ENCODE measurements at regions not wholly inside any gene's neighbourhood (a gene's known extent, or its start where the extent isn't known, plus 50 kb on each side); places are given as distances from the start of the nearest gene placed in this dataset.
"Not testable (repeated sequence)": the region's sequence is repeated elsewhere in the genome, so short reads cannot be mapped to it uniquely, and the experiment has no call there.

DNA sequence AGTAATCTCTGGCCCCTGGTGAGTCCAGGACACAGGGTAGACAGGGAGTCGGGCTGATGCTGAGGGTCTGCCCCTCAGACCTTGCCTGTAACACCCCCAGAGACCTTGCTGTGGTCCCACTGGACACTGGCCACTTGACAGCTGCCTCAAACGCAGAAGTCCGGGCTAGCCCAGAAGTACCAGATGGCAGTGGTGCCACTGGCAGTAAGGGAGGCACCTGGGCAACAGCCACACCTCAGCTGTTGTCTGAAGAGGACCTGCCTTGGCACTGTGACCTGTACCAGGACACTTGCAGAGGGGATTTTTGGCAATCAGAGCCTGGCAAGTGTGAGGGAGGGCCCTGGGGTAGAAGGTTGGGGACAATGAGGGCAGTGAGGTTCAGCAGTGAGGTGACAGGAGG lies 63.3 kb upstream of the UXT start:
- H3K9ac ChIP-seq (ENCODE audit: low read length), result no peak overlapping the region
- no peak for DNase-seq
- H3K9me3 Mint-ChIP-seq (ENCODE audit: insufficient read depth), result no peaks in the 10 kb centered on the region
- no peaks in the 10 kb centered on the region for H4K20me1 ChIP-seq (ENCODE audit: control insufficient read depth, insufficient read depth, low read length, poor library complexity, severe bottlenecking)
- 100% methylated on average over 3 of the region's 3 CpGs for WGBS (ENCODE audit: insufficient coverage)
- no peaks in the 10 kb centered on the region for H3K27me3 ChIP-seq (replicated peaks in 1 of 4; ENCODE audit: control extremely low read depth in 1 of 4, control insufficient read depth in 3 of 4, insufficient read depth in 4 of 4, low read length in 3 of 4)
- no peak overlapping the region for H3K27ac Mint-ChIP-seq
- H3K4me3 Mint-ChIP-seq, result no peak overlapping the region
- H3K4me1 Mint-ChIP-seq, result no peaks in the 10 kb centered on the region
- H3K27me3 Mint-ChIP-seq, result peaks cover 3% of the 10 kb centered on the region
- ATAC-seq (ENCODE audit: low read depth), result no peak
- intact Hi-C loops (cut with micrococcal nuclease), result no loop called here
- no peaks in the 10 kb centered on the region for H3K36me3 ChIP-seq (replicated peaks in 1 of 2; ENCODE audit: control extremely low read depth in 1 of 2, control insufficient read depth in 1 of 2, extremely low read depth in 1 of 2, insufficient read depth in 2 of 2, low read length in 1 of 2)
- no peaks in the 10 kb centered on the region for H3K9me3 ChIP-seq (ENCODE audit: control extremely low read depth in 1 of 3, control insufficient read depth in 2 of 3, insufficient read depth in 1 of 3, low read length in 2 of 3)
- TF ChIP-seq, protein P1, sequence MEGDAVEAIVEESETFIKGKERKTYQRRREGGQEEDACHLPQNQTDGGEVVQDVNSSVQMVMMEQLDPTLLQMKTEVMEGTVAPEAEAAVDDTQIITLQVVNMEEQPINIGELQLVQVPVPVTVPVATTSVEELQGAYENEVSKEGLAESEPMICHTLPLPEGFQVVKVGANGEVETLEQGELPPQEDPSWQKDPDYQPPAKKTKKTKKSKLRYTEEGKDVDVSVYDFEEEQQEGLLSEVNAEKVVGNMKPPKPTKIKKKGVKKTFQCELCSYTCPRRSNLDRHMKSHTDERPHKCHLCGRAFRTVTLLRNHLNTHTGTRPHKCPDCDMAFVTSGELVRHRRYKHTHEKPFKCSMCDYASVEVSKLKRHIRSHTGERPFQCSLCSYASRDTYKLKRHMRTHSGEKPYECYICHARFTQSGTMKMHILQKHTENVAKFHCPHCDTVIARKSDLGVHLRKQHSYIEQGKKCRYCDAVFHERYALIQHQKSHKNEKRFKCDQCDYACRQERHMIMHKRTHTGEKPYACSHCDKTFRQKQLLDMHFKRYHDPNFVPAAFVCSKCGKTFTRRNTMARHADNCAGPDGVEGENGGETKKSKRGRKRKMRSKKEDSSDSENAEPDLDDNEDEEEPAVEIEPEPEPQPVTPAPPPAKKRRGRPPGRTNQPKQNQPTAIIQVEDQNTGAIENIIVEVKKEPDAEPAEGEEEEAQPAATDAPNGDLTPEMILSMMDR (IDR thresholded peaks at IDR 0.05), result no peak
- TF ChIP-seq EZH2 (IDR thresholded peaks at IDR 0.05; ENCODE audit: borderline replicate concordance, insufficient read depth, low read depth, low read length, poor library complexity, severe bottlenecking), result no peak
- ChIA-PET POLR2A (no interaction called here), CTCF (no interaction called here)
- H3K79me2 ChIP-seq (ENCODE audit: control insufficient read depth, insufficient read depth, low read length), result no peaks in the 10 kb centered on the region
- H2AFZ ChIP-seq (ENCODE audit: insufficient read depth, low read depth, low read length, poor library complexity, severe bottlenecking), result no peak overlapping the region
- no peak overlapping the region for H3K4me2 ChIP-seq (replicated peaks; ENCODE audit: low read depth, low read length, poor library complexity, severe bottlenecking)
- no peak overlapping the region for H3K27ac ChIP-seq (ENCODE audit: low read length in 2 of 2)
- H3K4me1 ChIP-seq (ENCODE audit: control insufficient read depth in 2 of 2, insufficient read depth in 2 of 2, low read length in 2 of 2), result no peaks in the 10 kb centered on the region
- no peak overlapping the region for H3K4me3 ChIP-seq (ENCODE audit: control extremely low read depth in 1 of 5, extremely low read depth in 1 of 5, insufficient read depth in 1 of 5, low read depth in 2 of 5, low read length in 4 of 5)

DNA sequence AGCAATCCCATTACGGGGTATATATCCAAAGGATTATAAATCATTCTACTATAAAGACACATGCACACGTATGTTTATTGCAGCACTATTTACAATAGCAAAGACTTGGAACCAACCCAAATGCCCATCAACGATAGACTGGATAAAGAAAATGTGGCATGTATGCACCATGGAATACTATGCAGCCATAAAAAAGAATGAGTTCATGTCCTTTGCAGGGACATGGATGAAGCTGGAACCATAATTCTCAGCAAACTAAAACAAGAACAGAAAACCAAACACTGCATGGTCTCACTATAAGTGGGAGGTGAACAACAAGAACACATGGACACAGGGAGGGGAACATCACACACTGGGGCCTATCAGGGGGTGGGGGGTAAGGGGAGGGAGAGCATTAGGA lies 56.1 kb upstream of the UXT start:
- intact Hi-C loops (cut with micrococcal nuclease); DNase-seq; H3K4me2 ChIP-seq (replicated peaks; ENCODE audit: low read depth, low read length, poor library complexity, severe bottlenecking); H3K27ac ChIP-seq (ENCODE audit: low read length in 2 of 2); H3K4me1 ChIP-seq (ENCODE audit: control insufficient read depth in 2 of 2, insufficient read depth in 2 of 2, low read length in 2 of 2); H3K4me1 Mint-ChIP-seq; H2AFZ ChIP-seq (ENCODE audit: insufficient read depth, low read depth, low read length, poor library complexity, severe bottlenecking); H3K27ac Mint-ChIP-seq; H3K36me3 ChIP-seq (replicated peaks in 1 of 2; ENCODE audit: control extremely low read depth in 1 of 2, control insufficient read depth in 1 of 2, extremely low read depth in 1 of 2, insufficient read depth in 2 of 2, low read length in 1 of 2); H4K20me1 ChIP-seq (ENCODE audit: control insufficient read depth, insufficient read depth, low read length, poor library complexity, severe bottlenecking); ATAC-seq (ENCODE audit: low read depth); H3K9me3 Mint-ChIP-seq (ENCODE audit: insufficient read depth); H3K27me3 ChIP-seq (replicated peaks in 1 of 4; ENCODE audit: control extremely low read depth in 1 of 4, control insufficient read depth in 3 of 4, insufficient read depth in 4 of 4, low read length in 3 of 4); H3K9ac ChIP-seq (ENCODE audit: low read length); POLR2A ChIA-PET; H3K4me3 Mint-ChIP-seq; H3K79me2 ChIP-seq (ENCODE audit: control insufficient read depth, insufficient read depth, low read length); H3K9me3 ChIP-seq (ENCODE audit: control extremely low read depth in 1 of 3, control insufficient read depth in 2 of 3, insufficient read depth in 1 of 3, low read length in 2 of 3); H3K4me3 ChIP-seq (ENCODE audit: control extremely low read depth in 1 of 5, extremely low read depth in 1 of 5, insufficient read depth in 1 of 5, low read depth in 2 of 5, low read length in 4 of 5); CTCF ChIA-PET: not testable (repeated sequence)
- H3K27me3 Mint-ChIP-seq, result peaks cover 11% of the 10 kb centered on the region
- no CpG with 5 or more reads among the region's 3 CpGs for WGBS (ENCODE audit: insufficient coverage)

DNA sequence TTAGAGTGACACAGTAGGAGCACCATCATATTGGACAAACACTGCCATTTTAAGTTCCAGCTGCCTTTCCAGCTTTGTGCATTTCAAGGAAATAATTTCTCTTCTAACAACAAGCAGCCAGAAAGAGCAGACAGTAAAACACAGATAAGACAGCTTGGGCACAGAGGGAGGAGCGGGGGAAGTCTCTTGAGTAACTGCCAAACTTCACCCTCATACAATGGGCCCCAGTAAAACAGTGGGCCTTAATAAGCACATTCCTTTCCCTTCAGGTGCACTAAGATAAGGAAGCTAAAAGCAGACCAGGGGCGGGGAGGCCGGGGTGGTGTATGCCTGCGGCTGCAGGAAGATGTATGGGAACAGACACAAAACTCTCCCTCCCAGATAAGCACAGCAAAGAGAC lies 53.7 kb upstream of the UXT start:
- H3K27me3 ChIP-seq (replicated peaks in 1 of 4; ENCODE audit: control extremely low read depth in 1 of 4, control insufficient read depth in 3 of 4, insufficient read depth in 4 of 4, low read length in 3 of 4); H2AFZ ChIP-seq (ENCODE audit: insufficient read depth, low read depth, low read length, poor library complexity, severe bottlenecking); H3K4me2 ChIP-seq (replicated peaks; ENCODE audit: low read depth, low read length, poor library complexity, severe bottlenecking); H3K4me1 Mint-ChIP-seq; ATAC-seq (ENCODE audit: low read depth); H3K79me2 ChIP-seq (ENCODE audit: control insufficient read depth, insufficient read depth, low read length); POLR2A ChIA-PET; H3K36me3 ChIP-seq (replicated peaks in 1 of 2; ENCODE audit: control extremely low read depth in 1 of 2, control insufficient read depth in 1 of 2, extremely low read depth in 1 of 2, insufficient read depth in 2 of 2, low read length in 1 of 2); DNase-seq; H3K27ac Mint-ChIP-seq; H3K4me3 ChIP-seq (ENCODE audit: control extremely low read depth in 1 of 5, extremely low read depth in 1 of 5, insufficient read depth in 1 of 5, low read depth in 2 of 5, low read length in 4 of 5); H3K9me3 Mint-ChIP-seq (ENCODE audit: insufficient read depth); H3K4me3 Mint-ChIP-seq; H4K20me1 ChIP-seq (ENCODE audit: control insufficient read depth, insufficient read depth, low read length, poor library complexity, severe bottlenecking); CTCF ChIA-PET; H3K9me3 ChIP-seq (ENCODE audit: control extremely low read depth in 1 of 3, control insufficient read depth in 2 of 3, insufficient read depth in 1 of 3, low read length in 2 of 3); intact Hi-C loops (cut with micrococcal nuclease); H3K4me1 ChIP-seq (ENCODE audit: control insufficient read depth in 2 of 2, insufficient read depth in 2 of 2, low read length in 2 of 2); H3K27ac ChIP-seq (ENCODE audit: low read length in 2 of 2); H3K9ac ChIP-seq (ENCODE audit: low read length): not testable (repeated sequence)
- WGBS (ENCODE audit: insufficient coverage), result 30% methylated on average over 2 of the region's 4 CpGs
- peaks cover 12% of the 10 kb centered on the region for H3K27me3 Mint-ChIP-seq
